Neural progenitor cell (in vitro differentiated cells): ENCODE measurements at regions not wholly inside any gene's neighbourhood (a gene's known extent, or its start where the extent isn't known, plus 50 kb on each side); places are given as distances from the start of the nearest gene placed in this dataset.
"Not testable (repeated sequence)": the region's sequence is repeated elsewhere in the genome, so short reads cannot be mapped to it uniquely, and the experiment has no call there.

Source experiments
- EZH2 ChIP-seq: fragments of 200-600 bp; sonication (generic); IDR thresholded peaks from 2 replicates; pipeline ENCODE4 v1.6.1; 2017; ENCODE audit warnings: antibody characterized with exemption, mild to moderate bottlenecking, moderate library complexity
- TF ChIP-seq, protein P1 (sequence below): fragments of 200-600 bp; sonication (generic); IDR thresholded peaks from 2 replicates; pipeline ENCODE4 v1.5.1; 2017; ENCODE audit warnings: antibody characterized with exemption, mild to moderate bottlenecking

DNA sequence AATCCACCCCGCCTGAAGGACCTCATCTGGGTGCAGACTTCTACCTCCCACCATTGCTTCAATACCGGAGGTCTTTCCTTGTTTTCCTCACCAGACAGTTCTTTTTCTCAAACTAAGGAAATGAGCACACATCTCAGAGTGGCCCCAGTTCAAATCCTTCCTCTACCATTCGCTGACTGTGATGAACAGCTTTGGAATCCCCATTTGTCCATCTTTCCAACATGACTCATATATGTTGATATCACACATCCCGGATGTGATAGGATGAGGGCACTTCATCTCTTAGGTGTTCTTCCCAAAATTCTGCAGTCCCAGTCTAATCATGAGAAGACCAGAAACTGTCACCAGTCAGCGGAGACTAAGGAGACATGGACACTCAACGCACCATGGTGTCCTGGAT lies 67.9 kb upstream of the SMURF2 start:
- TF ChIP-seq, protein P1, sequence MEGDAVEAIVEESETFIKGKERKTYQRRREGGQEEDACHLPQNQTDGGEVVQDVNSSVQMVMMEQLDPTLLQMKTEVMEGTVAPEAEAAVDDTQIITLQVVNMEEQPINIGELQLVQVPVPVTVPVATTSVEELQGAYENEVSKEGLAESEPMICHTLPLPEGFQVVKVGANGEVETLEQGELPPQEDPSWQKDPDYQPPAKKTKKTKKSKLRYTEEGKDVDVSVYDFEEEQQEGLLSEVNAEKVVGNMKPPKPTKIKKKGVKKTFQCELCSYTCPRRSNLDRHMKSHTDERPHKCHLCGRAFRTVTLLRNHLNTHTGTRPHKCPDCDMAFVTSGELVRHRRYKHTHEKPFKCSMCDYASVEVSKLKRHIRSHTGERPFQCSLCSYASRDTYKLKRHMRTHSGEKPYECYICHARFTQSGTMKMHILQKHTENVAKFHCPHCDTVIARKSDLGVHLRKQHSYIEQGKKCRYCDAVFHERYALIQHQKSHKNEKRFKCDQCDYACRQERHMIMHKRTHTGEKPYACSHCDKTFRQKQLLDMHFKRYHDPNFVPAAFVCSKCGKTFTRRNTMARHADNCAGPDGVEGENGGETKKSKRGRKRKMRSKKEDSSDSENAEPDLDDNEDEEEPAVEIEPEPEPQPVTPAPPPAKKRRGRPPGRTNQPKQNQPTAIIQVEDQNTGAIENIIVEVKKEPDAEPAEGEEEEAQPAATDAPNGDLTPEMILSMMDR, result not testable (repeated sequence)
- TF ChIP-seq EZH2, result not testable (repeated sequence)
